ENCODE measurements at regions not wholly inside any gene's neighbourhood (a gene's known extent, or its start where the extent isn't known, plus 50 kb on each side); places are given as distances from the start of the nearest gene placed in this dataset.

GRCh38 chrX:69038816-69039215 is 126.4 kb downstream of the PJA1 start:
- no peak for TF ChIP-seq CTCF (IDR thresholded peaks at IDR 0.05; ENCODE audit: extremely low read depth, missing control alignments)
- no peak for DNase-seq (ENCODE audit: low spot score)

DNA sequence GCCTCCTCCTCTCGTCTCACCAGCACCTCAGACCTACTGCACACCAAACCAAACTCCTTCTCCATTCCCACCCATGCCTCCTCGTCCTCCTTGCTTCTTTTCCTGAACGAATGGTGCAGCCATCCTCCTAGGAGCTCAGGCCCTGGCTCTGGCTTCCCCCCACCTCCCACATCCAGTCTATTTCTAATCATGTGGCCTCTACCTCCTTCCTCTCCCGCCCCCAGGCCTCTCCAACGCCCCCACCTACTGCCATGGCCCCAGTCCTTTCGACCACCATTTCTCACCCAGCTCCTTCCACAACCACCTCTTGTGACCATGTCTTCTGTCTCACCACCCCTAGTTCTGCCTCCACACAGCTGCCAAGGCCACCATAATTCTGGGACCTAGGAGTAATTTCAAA is 127.1 kb downstream of the PJA1 start:
- TF ChIP-seq CTCF (IDR thresholded peaks at IDR 0.05; ENCODE audit: extremely low read depth, missing control alignments): no peak
- no peak for DNase-seq (ENCODE audit: low spot score)

DNA sequence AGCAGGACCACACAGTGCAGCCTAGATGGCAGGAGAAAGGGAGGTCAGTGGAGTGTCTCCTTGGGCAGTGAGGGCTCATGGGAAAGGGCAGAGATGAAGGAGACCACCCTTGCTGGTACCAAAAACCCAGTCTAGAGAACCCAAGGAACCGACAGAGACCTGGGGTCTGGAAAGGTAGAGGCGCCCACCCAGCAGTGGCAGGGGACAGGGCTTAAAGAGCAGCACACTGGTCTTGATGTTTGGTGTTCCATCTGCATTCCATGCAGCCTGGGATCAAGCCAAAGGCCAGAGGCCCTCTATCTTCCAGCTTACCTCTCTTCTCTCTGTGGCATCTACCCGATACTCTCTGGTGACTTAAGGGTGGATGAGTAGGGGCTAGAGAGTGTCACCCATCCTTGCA is 127.5 kb downstream of the PJA1 start:
- DNase-seq (ENCODE audit: low spot score): no peak
- no peak for TF ChIP-seq CTCF (IDR thresholded peaks at IDR 0.05; ENCODE audit: extremely low read depth, missing control alignments)

DNA sequence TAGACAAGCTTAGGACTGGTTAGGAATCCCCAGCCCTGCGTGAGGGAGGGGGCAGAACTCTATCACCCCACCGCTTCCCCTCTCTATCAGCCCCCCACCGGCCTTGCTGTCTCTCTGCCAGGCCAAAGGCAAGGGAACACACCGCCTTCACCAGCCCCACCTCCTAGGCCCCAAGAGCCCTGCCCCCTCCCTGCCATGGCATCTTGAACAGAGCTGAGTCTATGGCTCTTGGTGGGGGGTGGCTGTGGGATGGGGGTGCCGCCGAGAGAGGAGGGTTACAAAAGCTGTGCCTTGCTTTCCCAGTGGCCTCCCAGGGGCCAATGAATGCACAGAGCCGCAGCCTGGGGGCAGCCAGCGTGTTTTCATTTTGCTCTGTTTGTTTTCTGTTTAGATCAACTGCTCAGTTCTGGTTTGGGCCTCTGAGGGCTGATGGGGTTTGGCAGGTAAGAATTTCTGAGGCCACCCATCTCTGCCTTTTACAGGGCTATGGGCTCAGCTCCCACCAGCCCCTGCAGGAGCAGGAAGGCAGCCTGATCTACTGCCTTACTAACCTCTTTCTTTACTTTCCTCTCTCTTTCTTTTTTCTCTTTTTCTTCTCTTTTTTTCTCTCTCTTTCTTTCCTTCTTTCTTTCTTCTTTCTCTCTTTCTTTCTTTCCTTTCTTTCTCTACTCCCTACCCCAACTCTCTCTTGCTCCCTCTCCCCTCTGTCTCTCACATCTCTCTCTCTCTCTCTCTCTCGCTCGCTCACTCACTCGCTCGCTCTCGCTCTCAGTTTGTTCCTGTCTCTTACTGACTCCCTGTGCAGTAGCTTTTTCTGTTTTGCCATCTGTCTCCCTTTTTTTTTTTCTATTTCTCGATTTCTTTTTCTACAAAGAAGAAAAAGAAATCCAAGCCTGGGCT is 128.3 kb downstream of the PJA1 start:
- DNase-seq (ENCODE audit: low spot score): no peak
- TF ChIP-seq CTCF (IDR thresholded peaks at IDR 0.05; ENCODE audit: extremely low read depth, missing control alignments): no peak

GRCh38 chrX:69034451-69034850 is 130.8 kb downstream of the PJA1 start:
- TF ChIP-seq CTCF (IDR thresholded peaks at IDR 0.05; ENCODE audit: extremely low read depth, missing control alignments): no peak

GRCh38 chrX:69033936-69034335 is 131.3 kb downstream of the PJA1 start:
- TF ChIP-seq CTCF (IDR thresholded peaks at IDR 0.05; ENCODE audit: extremely low read depth, missing control alignments): no peak
- no peak for DNase-seq (ENCODE audit: low spot score)

More at GRCh38 chrX:69034451-69034850, 130.8 kb downstream of the PJA1 start:
- DNase-seq (ENCODE audit: low spot score): no peak

- TF ChIP-seq CTCF (IDR thresholded peaks at IDR 0.05; ENCODE audit: extremely low read depth, missing control alignments): no peak
- no peak for DNase-seq (ENCODE audit: low spot score)
Measured at GRCh38 chrX:69032601-69033000, 132.7 kb downstream of the PJA1 start.

All from GM20000 (cell line).